NCI-H1105 (cell line): ENCODE measurements at regions not wholly inside any gene's neighbourhood (a gene's known extent, or its start where the extent isn't known, plus 50 kb on each side); places are given as distances from the start of the nearest gene placed in this dataset.

Experiments used
- DNase-seq: peaks from one replicate; lab custom pipeline; 2025; lab: John Stamatoyannopoulos, UW

DNA sequence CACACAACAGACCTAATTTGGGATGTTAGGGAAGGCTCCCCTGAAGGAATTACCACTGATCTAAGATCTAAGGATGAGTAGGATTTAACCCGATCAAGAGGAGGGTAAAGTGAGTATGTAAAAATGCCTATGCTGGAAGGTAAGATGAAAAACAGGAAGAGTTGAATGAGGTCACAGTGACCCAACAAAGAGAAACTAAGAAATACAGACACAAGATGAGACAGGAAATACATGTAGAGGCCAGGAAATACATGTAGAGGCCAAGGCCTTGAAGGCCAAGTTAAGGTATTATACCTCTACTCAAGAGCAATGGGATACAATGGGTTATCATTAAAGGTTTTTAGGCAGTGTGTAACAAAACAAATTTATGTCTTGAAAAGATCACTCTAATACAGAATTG, 131.6 kb upstream of the TANK start:
- DNase-seq, result no peak

DNA sequence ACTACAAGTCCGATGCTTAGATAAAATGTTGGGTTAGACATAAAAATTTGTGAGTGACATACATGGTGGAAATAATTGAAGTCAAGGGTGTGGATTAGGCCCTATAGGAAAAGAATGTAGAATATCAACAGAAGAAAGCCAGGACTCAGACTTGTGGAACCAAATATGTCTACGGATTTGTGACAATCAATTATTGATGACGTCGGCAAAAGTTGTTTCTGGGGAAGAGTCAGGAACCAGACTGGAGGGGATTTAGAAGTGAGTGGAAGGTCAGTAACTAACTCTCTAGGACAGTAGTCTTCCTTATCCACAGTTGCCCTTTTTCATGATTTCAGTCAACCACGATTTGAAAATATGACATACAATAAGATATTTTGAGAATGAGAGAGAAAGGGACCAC, 130.9 kb upstream of the TANK start:
- no peak for DNase-seq

- DNase-seq, result no peak
These were observed 129.8 kb upstream of the TANK start for GRCh38 chr2:161030260-161031063.

- DNase-seq, result no peak
These were observed 128.7 kb upstream of the TANK start for GRCh38 chr2:161031511-161031910.

DNA sequence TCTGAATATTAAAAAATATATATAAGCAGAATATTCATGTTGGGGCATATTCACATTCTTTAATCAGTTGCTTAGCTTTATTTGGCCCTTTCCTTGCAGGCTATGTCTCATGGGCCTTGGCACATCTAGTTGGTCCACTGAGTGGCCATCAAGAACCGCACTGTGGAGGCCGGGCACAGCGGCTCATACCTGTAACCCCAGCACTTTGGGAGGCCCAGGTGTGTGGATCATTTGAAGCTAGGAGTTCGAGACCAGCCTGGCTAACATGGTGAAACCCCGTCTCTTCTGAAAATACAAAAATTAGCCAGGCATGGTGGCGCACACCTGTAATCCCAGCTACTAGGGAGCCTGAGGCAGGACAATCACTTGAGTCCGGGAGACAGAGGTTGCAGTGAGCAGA, 127.6 kb upstream of the TANK start:
- DNase-seq, result no peak

DNA sequence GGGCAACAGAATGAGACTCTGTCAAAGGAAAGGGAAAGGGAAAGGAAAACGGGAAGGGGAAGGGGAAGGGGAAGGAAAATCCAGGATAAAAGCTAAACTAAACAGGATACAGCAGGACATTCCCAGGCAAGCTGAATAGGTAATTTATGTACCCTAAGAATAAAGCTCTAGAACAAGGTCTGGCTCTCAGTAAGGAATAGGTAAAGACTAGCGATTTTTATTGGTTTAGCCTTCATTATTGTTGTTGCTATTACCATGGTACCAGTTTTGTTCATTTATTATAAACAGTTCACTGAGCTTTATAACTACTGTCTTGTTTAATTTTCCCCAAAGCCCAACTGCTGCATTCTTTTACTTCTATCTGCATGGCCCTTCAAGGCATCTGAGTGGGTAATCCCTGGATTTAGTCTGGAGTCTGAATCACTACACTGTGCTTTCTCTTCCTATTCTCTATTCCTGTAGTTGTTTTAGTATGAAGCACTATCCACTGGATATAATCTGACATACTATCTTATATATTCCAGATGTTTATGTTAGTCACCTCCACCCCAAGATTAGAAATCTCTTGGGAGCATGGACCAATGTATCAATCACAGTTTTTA, 127.1 kb upstream of the TANK start:
- DNase-seq, result no peak

- DNase-seq, result no peak
These were observed 123.3 kb upstream of the TANK start for GRCh38 chr2:161036926-161037325.

GRCh38 chr2:161039071-161039470, 121.2 kb upstream of the TANK start:
- DNase-seq, result no peak

DNA sequence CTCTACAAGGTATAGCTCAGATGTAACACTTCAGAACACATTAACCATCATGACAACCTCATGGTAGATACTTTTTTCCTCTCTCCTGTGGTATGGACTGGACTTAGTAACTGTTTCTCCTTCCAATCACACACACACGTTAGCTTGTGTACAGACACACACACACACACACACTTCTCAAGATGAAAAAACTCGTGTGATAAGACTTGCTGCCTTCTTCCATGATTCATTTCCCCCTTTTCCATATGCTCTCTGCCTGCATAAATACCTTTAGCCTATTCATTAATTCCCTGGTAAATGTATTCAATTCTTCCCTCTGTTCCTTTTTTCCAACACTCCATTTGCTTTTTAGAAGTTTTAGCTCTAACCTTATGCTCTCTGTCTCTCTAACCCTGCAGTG, 118.9 kb upstream of the TANK start:
- no peak for DNase-seq

GRCh38 chr2:161042990-161043625, 117.1 kb upstream of the TANK start:
- DNase-seq, result no peak

DNA sequence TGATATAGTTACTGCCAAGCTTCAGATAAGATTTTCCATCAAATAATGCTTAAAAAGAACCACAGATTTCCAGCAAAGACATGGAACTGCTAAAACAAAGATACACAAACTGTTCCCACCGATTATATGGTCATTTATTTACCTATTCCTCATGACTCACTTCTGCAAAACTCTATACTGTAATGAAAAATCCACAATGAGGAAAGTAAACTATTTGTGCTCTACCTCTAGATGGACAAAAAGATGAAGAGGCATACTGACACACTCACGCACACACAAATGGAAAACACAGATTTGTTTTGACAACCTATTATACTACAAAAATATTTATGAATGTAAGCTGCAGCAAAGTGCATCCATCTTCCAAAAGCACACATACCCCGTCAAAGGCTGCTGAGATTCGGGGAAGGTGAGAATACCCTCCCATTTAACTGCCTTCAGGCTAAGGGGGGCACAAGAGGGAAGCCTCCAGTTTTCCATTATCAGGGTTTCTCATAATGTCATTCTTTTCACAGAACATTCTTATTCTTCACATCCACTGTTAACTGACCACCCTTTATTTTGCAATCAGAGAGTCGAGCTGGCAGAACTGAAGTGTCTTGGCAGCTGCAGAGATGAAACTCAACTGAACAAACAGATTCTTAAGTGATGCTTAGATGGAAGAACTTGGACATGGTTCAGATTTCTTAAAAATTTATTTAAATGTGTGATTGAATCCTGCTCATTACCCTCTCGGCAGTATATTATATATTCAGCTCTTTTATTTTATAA, 115.9 kb upstream of the TANK start:
- DNase-seq, result no peak

- no peak for DNase-seq
These were observed 115.3 kb upstream of the TANK start for GRCh38 chr2:161044921-161045320.

DNA sequence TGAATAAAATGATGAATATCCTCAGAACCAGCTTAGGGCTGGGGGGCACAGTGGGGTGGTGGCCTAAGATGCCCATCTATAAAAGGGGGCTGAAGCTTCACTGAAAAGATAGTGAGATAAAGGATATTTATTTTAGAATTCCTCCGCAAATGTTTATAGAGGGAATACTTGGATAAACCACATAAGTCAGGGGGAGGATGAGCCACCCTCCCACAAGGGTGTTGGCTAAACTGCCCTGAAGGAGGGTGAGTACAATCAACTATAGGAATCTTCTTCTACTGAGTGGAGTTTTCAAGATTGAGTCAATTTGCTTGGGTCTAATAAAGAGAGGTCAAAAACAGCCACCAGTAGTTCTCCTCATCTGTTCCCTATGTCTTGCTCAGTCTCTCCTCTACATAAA, 114.5 kb upstream of the TANK start:
- DNase-seq, result no peak

- no peak for DNase-seq
These were observed 113.4 kb upstream of the TANK start for GRCh38 chr2:161046876-161047275.

DNA sequence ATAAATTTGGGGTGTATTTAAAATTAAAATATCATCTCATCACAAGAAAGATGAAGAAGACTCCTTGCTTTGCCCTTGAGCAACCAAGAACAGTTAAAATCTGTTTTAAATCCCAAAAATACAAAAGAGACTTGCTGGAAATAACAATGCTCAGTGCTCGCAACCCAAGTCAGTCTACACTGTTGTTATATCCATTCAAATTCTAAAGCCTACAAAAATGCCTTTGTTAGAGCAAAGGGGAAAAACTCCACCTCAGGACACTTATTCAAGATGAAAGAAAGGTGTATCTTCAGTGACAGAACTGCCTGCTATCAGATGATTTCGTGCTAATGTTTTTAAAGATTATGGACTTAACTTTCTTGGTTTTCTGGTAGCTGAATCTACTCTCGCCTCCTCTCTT, 111.9 kb upstream of the TANK start:
- no peak for DNase-seq

DNA sequence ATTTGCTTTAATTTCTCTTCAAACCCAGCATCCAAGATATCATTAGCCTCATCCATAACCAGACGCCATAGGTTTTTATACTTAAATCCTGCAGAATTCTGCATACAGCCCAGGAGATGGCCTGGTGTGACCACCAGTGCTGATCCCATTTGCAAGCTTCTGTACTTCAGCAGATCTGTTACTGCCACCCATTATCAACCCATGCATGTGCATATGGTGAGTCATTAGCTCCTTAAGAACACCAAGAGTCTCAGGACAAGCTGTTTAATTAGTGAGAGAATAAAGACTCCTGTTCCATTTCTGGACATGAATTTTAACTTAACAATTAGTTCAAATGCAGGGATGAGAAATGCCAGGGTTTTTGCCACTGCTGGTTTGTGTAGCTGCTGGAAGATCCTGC, 110.7 kb upstream of the TANK start:
- no peak for DNase-seq

DNA sequence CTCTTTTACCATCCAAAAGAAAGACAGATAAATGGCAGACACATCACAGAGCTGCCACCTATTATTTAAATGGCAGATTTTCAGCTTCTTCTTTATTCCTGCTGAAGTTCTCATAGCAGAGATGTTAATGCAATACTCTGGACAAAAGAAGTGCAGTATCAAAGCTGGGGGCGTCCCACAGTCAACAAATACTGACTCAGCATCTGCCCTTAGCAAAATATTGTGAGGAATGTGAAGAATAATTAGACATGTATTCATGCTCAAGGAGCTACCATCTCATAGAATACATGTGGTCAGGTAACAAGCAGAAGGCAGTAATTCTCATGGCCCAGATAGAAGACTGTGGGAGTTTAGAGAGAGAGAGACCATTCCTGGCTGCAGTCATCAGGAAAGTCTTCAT, 108.0 kb upstream of the TANK start:
- no peak for DNase-seq

GRCh38 chr2:161055289-161055688, 104.9 kb upstream of the TANK start:
- no peak for DNase-seq

- DNase-seq, result no peak
These were observed 100.8 kb upstream of the TANK start for GRCh38 chr2:161059388-161059787.

GRCh38 chr2:161061786-161062185, 98.4 kb upstream of the TANK start:
- DNase-seq, result no peak

DNA sequence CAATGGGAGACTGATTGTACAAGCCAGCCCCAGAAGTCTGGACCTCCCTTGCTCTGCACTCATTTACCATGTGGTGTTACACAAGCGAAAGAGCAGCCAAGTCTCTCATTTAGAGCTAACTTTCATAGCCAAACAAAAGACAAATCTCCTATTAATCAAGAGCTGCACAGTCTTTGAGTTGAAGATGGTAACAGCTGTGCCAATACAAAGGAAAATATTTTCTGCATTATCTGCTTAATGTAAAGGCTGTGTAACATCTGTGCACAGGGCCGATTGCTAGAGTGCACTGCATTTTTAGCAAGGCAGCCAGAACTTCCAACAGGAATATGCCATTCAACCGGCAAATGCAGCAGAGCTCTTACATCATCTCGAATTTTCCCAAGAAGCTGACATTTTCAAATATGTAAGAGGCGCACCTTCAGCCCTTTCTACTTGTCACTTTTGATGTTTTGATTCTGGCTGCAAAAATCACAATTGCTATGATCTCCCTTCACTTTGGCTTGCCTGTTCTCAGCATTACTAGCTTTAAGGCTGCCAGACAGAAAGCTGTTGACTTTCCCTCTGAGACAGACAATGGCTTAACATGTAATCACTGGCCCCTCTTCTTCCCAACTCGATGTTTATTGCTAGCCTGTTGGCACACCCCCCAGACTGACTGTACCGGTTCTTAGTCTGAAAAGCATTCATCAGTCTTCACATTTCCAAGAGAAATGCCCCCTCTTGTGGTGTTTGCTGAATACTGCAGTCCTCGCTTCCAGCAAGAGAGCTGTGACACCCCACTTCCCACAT, 96.9 kb upstream of the TANK start:
- DNase-seq, result peak; percentile 89

GRCh38 chr2:161063946-161064306, 96.3 kb upstream of the TANK start:
- DNase-seq, result no peak
